ENCODE measurements at regions not wholly inside any gene's neighbourhood (a gene's known extent, or its start where the extent isn't known, plus 50 kb on each side); places are given as distances from the start of the nearest gene placed in this dataset.
"Not testable (repeated sequence)": the region's sequence is repeated elsewhere in the genome, so short reads cannot be mapped to it uniquely, and the experiment has no call there.

DNA sequence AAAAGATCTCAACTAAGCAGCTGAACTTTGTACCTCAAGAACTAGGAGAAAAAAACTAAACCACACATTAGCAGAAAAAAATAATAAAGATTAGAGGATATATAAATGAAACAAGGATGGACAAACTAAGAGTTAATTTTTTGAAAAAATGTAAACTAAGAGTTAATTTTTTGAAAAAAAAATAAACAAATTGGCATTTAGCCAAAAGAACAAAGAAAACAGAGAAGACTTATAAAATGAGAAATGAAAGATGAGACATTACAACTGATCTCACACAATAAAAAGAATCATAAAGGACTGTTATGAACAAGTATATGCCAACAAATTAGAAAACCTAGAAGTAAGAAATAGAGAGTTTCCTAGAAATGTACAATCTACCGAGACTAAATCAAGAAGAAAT is 859.2 kb upstream of the GYPC start:
- Histone ChIP-seq H3K4me1 (ENCODE audit: insufficient read depth, low read length) (no peaks in the 10 kb centered on the region), H3K27me3 (ENCODE audit: insufficient read depth, low read length) (no peaks in the 10 kb centered on the region), H3K9me3 (ENCODE audit: insufficient read depth, low read depth, low read length) (peaks cover 15% of the 10 kb centered on the region; the same call in 1 of the 2 replicates), H3K36me3 (ENCODE audit: insufficient read depth, low read length) (no peaks in the 10 kb centered on the region), H3K27ac (ENCODE audit: low read depth, low read length) (no peak overlapping the region), H3K4me3 (ENCODE audit: low read length) (no peak overlapping the region), H3K9ac (ENCODE audit: low read depth, low read length) (no peak overlapping the region)
- no CpG with 5 or more reads among the region's 1 CpG for WGBS

DNA sequence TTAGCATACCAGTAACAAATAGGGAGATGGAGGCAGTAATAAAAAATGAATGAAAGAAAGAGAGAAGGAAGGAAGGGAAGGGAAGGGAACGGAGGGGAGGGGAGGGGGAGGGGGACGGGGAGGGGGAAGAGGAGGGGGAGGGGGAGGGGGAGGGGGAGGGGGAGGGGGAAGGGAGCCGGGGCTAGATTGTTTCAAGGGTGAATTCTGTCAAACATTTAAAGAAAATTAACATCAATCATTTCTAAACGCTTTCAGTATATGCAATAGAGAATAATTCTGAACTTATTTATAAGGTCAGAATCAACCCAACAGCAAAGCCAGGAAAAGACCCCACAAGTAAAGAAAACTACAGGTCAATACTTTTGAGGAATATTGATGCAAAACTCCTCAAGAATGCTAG is 858.8 kb upstream of the GYPC start:
- Histone ChIP-seq H3K27me3 (ENCODE audit: insufficient read depth, low read length) (no peaks in the 10 kb centered on the region), H3K9ac (ENCODE audit: low read depth, low read length) (no peak overlapping the region), H3K9me3 (ENCODE audit: insufficient read depth, low read depth, low read length) (peaks cover 15% of the 10 kb centered on the region; the same call in 1 of the 2 replicates), H3K27ac (ENCODE audit: low read depth, low read length) (no peak overlapping the region), H3K4me3 (ENCODE audit: low read length) (no peak overlapping the region), H3K36me3 (ENCODE audit: insufficient read depth, low read length) (no peaks in the 10 kb centered on the region), H3K4me1 (ENCODE audit: insufficient read depth, low read length) (no peaks in the 10 kb centered on the region)
- WGBS = no CpG with 5 or more reads among the region's 4 CpGs

GRCh38 chr2:125822746-125823145 is 833.2 kb upstream of the GYPC start:
- no peaks in the 10 kb centered on the region for H3K27me3 ChIP-seq (ENCODE audit: insufficient read depth, low read length)
- no peaks in the 10 kb centered on the region for H3K4me1 ChIP-seq (ENCODE audit: insufficient read depth, low read length)
- H3K9ac ChIP-seq (ENCODE audit: low read depth, low read length) = no peak overlapping the region
- no peaks in the 10 kb centered on the region for H3K9me3 ChIP-seq (ENCODE audit: insufficient read depth, low read depth, low read length)
- no peak overlapping the region for H3K27ac ChIP-seq (ENCODE audit: low read depth, low read length)
- H3K4me3 ChIP-seq (ENCODE audit: low read length) = no peak overlapping the region
- 95% methylated on average over 5 of the region's 5 CpGs for WGBS
- no peaks in the 10 kb centered on the region for H3K36me3 ChIP-seq (ENCODE audit: insufficient read depth, low read length)

DNA sequence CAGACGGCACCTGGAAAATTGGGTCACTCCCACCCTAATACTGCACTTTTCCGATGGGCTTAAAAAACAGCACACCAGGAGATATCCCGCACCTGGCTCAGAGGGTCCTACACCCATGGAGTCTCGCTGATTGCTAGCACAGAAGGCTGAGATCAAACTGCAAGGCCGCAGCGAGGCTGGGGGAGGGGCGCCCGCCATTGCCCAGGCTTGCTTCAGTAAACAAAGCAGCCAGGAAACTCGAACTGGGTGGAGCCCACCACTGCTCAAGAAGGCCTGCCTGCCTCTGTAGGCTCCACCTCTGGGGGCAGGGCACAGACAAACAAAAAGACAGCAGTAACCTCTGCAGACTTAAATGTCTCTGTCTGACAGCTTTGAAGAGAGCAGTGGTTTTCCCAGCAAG is 830.2 kb upstream of the GYPC start:
- not testable (repeated sequence) for H3K9ac ChIP-seq (ENCODE audit: low read depth, low read length)

GRCh38 chr2:125837128-125837527 is 818.8 kb upstream of the GYPC start:
- 0 out of 2 replicates have a peak overlapping the region, but pooled peaks have one; percentile 12 for H3K27ac ChIP-seq (ENCODE audit: low read depth, low read length)

More for the DNA sequence above, 830.2 kb upstream of the GYPC start:
- H3K9me3 ChIP-seq (ENCODE audit: insufficient read depth, low read depth, low read length); H3K4me3 ChIP-seq (ENCODE audit: low read length); H3K36me3 ChIP-seq (ENCODE audit: insufficient read depth, low read length); H3K4me1 ChIP-seq (ENCODE audit: insufficient read depth, low read length); H3K27ac ChIP-seq (ENCODE audit: low read depth, low read length); H3K27me3 ChIP-seq (ENCODE audit: insufficient read depth, low read length): not testable (repeated sequence)
- 90% methylated on average over 9 of the region's 9 CpGs for WGBS

GRCh38 chr2:125837611-125838010 is 818.3 kb upstream of the GYPC start:
- Histone ChIP-seq H3K9me3 (ENCODE audit: insufficient read depth, low read depth, low read length) (0 out of 2 replicates have a peak, but pooled peaks cover 4% of the 10 kb centered on the region), H3K4me3 (ENCODE audit: low read length) (no peak overlapping the region), H3K27ac (ENCODE audit: low read depth, low read length) (peak overlapping the region; percentile 52; the same call in 1 of the 2 replicates), H3K4me1 (ENCODE audit: insufficient read depth, low read length) (peaks cover 22% of the 10 kb centered on the region; the same call in 1 of the 2 replicates), H3K36me3 (ENCODE audit: insufficient read depth, low read length) (no peaks in the 10 kb centered on the region), H3K27me3 (ENCODE audit: insufficient read depth, low read length) (no peaks in the 10 kb centered on the region), H3K9ac (ENCODE audit: low read depth, low read length) (no peak overlapping the region)
- WGBS = 91% methylated on average over 5 of the region's 5 CpGs

More at GRCh38 chr2:125837128-125837527, 818.8 kb upstream of the GYPC start:
- H3K9ac ChIP-seq (ENCODE audit: low read depth, low read length) = no peak overlapping the region
- H3K4me1 ChIP-seq (ENCODE audit: insufficient read depth, low read length) = peaks cover 22% of the 10 kb centered on the region; the same call in 1 of the 2 replicates
- no peaks in the 10 kb centered on the region for H3K27me3 ChIP-seq (ENCODE audit: insufficient read depth, low read length)
- 0 out of 2 replicates have a peak, but pooled peaks cover 4% of the 10 kb centered on the region for H3K9me3 ChIP-seq (ENCODE audit: insufficient read depth, low read depth, low read length)
- no peak overlapping the region for H3K4me3 ChIP-seq (ENCODE audit: low read length)
- no peaks in the 10 kb centered on the region for H3K36me3 ChIP-seq (ENCODE audit: insufficient read depth, low read length)
- 70% methylated on average over 3 of the region's 3 CpGs for WGBS

GRCh38 chr2:125839945-125840344 is 816.0 kb upstream of the GYPC start:
- H3K36me3 ChIP-seq (ENCODE audit: insufficient read depth, low read length) = no peaks in the 10 kb centered on the region
- no peaks in the 10 kb centered on the region for H3K27me3 ChIP-seq (ENCODE audit: insufficient read depth, low read length)
- H3K4me3 ChIP-seq (ENCODE audit: low read length) = no peak overlapping the region
- no peak overlapping the region for H3K9ac ChIP-seq (ENCODE audit: low read depth, low read length)
- H3K9me3 ChIP-seq (ENCODE audit: insufficient read depth, low read depth, low read length) = no peaks in the 10 kb centered on the region
- H3K27ac ChIP-seq (ENCODE audit: low read depth, low read length) = no peak overlapping the region
- H3K4me1 ChIP-seq (ENCODE audit: insufficient read depth, low read length) = peaks cover 15% of the 10 kb centered on the region; the same call in 1 of the 2 replicates

- Histone ChIP-seq H3K27me3 (ENCODE audit: insufficient read depth, low read length) (no peaks in the 10 kb centered on the region), H3K9ac (ENCODE audit: low read depth, low read length) (no peak overlapping the region), H3K27ac (ENCODE audit: low read depth, low read length) (no peak overlapping the region), H3K4me1 (ENCODE audit: insufficient read depth, low read length) (peaks cover 9% of the 10 kb centered on the region; the same call in 1 of the 2 replicates), H3K36me3 (ENCODE audit: insufficient read depth, low read length) (no peaks in the 10 kb centered on the region), H3K9me3 (ENCODE audit: insufficient read depth, low read depth, low read length) (no peaks in the 10 kb centered on the region), H3K4me3 (ENCODE audit: low read length) (no peak overlapping the region)
- 100% methylated on average over 1 of the region's 1 CpG for WGBS
Measured at GRCh38 chr2:125842041-125842440, 813.9 kb upstream of the GYPC start.

GRCh38 chr2:125850541-125850940 is 805.4 kb upstream of the GYPC start:
- Histone ChIP-seq H3K9me3 (ENCODE audit: insufficient read depth, low read depth, low read length) (no peaks in the 10 kb centered on the region), H3K27ac (ENCODE audit: low read depth, low read length) (no peak overlapping the region), H3K36me3 (ENCODE audit: insufficient read depth, low read length) (no peaks in the 10 kb centered on the region), H3K9ac (ENCODE audit: low read depth, low read length) (no peak overlapping the region), H3K4me3 (ENCODE audit: low read length) (no peak overlapping the region), H3K27me3 (ENCODE audit: insufficient read depth, low read length) (no peaks in the 10 kb centered on the region), H3K4me1 (ENCODE audit: insufficient read depth, low read length) (no peaks in the 10 kb centered on the region)

DNA sequence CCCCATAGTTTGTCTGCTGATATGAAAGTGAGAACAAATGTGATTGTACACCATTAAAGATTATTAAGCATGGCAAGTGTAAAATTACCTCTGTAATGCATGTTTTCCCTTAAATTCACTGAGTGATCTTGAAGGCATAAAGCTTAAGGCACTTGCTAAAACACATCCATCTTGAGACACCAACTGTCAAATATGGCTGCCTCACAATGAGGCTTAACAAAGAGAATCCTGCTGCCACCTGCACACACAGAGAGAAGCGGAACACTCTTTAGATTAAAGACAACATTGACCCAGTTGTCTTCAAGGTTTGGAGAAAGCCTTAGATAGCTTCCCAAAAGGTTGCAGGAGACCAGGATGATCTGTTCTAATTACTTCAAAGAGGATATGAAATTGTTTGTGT is 803.6 kb upstream of the GYPC start:
- Histone ChIP-seq H3K36me3 (ENCODE audit: insufficient read depth, low read length) (no peaks in the 10 kb centered on the region), H3K27me3 (ENCODE audit: insufficient read depth, low read length) (no peaks in the 10 kb centered on the region), H3K27ac (ENCODE audit: low read depth, low read length) (no peak overlapping the region), H3K4me3 (ENCODE audit: low read length) (no peak overlapping the region), H3K9me3 (ENCODE audit: insufficient read depth, low read depth, low read length) (no peaks in the 10 kb centered on the region), H3K9ac (ENCODE audit: low read depth, low read length) (no peak overlapping the region), H3K4me1 (ENCODE audit: insufficient read depth, low read length) (no peaks in the 10 kb centered on the region)
- WGBS = 96% methylated on average over 1 of the region's 1 CpG

- no peaks in the 10 kb centered on the region for H3K9me3 ChIP-seq (ENCODE audit: insufficient read depth, low read depth, low read length)
- no peaks in the 10 kb centered on the region for H3K36me3 ChIP-seq (ENCODE audit: insufficient read depth, low read length)
- H3K9ac ChIP-seq (ENCODE audit: low read depth, low read length) = no peak overlapping the region
- H3K27ac ChIP-seq (ENCODE audit: low read depth, low read length) = no peak overlapping the region
- no peaks in the 10 kb centered on the region for H3K27me3 ChIP-seq (ENCODE audit: insufficient read depth, low read length)
- peaks cover 7% of the 10 kb centered on the region for H3K4me1 ChIP-seq (ENCODE audit: insufficient read depth, low read length)
- H3K4me3 ChIP-seq (ENCODE audit: low read length) = no peak overlapping the region
- 95% methylated on average over 4 of the region's 4 CpGs for WGBS
Measured at GRCh38 chr2:125853626-125854025, 802.3 kb upstream of the GYPC start.

DNA sequence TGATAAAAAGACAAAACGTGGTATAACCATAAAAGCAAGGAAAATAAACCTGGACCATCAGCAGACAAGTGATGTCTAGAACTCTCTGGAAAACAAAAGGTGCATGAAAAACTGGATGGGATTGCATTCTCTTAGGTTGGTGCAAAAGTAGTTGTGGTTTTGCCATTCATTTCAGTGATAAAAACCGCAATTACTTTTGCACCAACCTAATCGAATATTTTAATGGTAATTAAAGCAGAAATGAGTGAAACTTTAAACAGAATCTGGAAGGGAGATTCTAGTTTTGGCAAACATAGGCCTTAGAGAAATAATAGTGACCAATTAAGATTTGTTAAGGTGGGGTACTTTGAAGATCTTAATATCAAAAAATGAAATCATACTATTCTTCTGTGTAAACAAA is 800.8 kb upstream of the GYPC start:
- H3K9ac ChIP-seq (ENCODE audit: low read depth, low read length) = no peak overlapping the region
- H3K27ac ChIP-seq (ENCODE audit: low read depth, low read length) = no peak overlapping the region
- no peaks in the 10 kb centered on the region for H3K9me3 ChIP-seq (ENCODE audit: insufficient read depth, low read depth, low read length)
- peaks cover 7% of the 10 kb centered on the region for H3K4me1 ChIP-seq (ENCODE audit: insufficient read depth, low read length)
- WGBS = 98% methylated on average over 3 of the region's 3 CpGs
- H3K4me3 ChIP-seq (ENCODE audit: low read length) = no peak overlapping the region
- H3K36me3 ChIP-seq (ENCODE audit: insufficient read depth, low read length) = no peaks in the 10 kb centered on the region
- H3K27me3 ChIP-seq (ENCODE audit: insufficient read depth, low read length) = no peaks in the 10 kb centered on the region
